HCT116 (cell line): ENCODE measurements at regions not wholly inside any gene's neighbourhood (a gene's known extent, or its start where the extent isn't known, plus 50 kb on each side); places are given as distances from the start of the nearest gene placed in this dataset.

Experiments
- ATAC-seq: fragments of 200-7000 bp; cut with Tn5 transposase; 2 replicates; pipeline ENCODE4 v1.9.1; 2020; ENCODE audit warnings: mild to moderate bottlenecking, moderate library complexity
- BruUV-seq: library from RNA; stranded (reverse); fragments of 400-500 nt; replicated peaks from 2 replicates; lab custom pipeline; 2021; lab: Mats Ljungman, UMichigan
- CTCF ChIA-PET: fragments of 300-600 bp; sonication (Branson Sonifier 250); formaldehyde crosslinking; loops from one replicate; lab custom pipeline; 2021; ENCODE audit warnings: antibody characterized with exemption; lab: Charles Lee
- POLR2A ChIA-PET: fragments of 300-600, 350-600 bp; sonication (Branson Sonifier 250); formaldehyde crosslinking; loops from one replicate; lab custom pipeline; 2021; ENCODE audit warnings: antibody characterized with exemption; lab: Charles Lee
- RAD21 ChIA-PET, 2 experiments: fragments of 300-600 bp; sonication (Branson Sonifier 250); formaldehyde crosslinking; loops; one replicate each; lab custom pipeline; 2023; ENCODE audit warnings: low total read pairs in 2 of 2; ENCODE audit not compliant: uncharacterized antibody in 2 of 2, unreplicated experiment in 2 of 2, low non-redundant PET in 1 of 2; lab: Charles Lee
- DNase-seq: peaks from one replicate; pipeline ENCODE4 v3.0.0-alpha.2; 2010; ENCODE audit warnings: low read depth, low spot score
- H2AFZ ChIP-seq: fragments of 200-600 bp; shearing (Covaris generic), sonication (generic); 2 replicates; pipeline ENCODE4 v1.6.1; 2017; ENCODE audit warnings: low read depth, mixed run types, mixed read lengths, antibody characterized with exemption, low read length; ENCODE audit not compliant: poor library complexity, severe bottlenecking
- H3K27ac ChIP-seq: 2 replicates; pipeline ENCODE4 v1.5.1; 2012; ENCODE audit warnings: low read depth, low read length
- H3K27me3 ChIP-seq: fragments of 200-600 bp; sonication (generic); 2 replicates; pipeline ENCODE4 v1.6.1; 2016; ENCODE audit warnings: mixed run types, low read length, mixed read lengths; ENCODE audit not compliant: insufficient read depth
- H3K36me3 ChIP-seq, 2 experiments: fragments of 200-500 bp in 1 of 2; fragments of 200-600 bp in 1 of 2; sonication (Bioruptor generic) in 1 of 2; sonication (generic) in 1 of 2; 2 replicates each; pipeline versions ENCODE4 v1.5.1 to v1.6.1; 2014 to 2016; ENCODE audit warnings: low read length in 2 of 2, inconsistent platforms in 1 of 2, mixed read lengths in 1 of 2, mixed run types in 1 of 2; ENCODE audit not compliant: insufficient read depth in 2 of 2, control insufficient read depth in 1 of 2
- H3K4me1 ChIP-seq, 2 experiments: fragments of 200-600 bp in 1 of 2; sonication (generic) in 1 of 2; 2 replicates each; pipeline versions ENCODE4 v1.5.1 to v1.6.1; 2012 to 2017; ENCODE audit warnings: low read length in 2 of 2, inconsistent platforms in 1 of 2, mild to moderate bottlenecking in 1 of 2, mixed read lengths in 1 of 2, mixed run types in 1 of 2, moderate library complexity in 1 of 2; ENCODE audit not compliant: insufficient read depth in 2 of 2, control insufficient read depth in 1 of 2
- H3K4me2 ChIP-seq: fragments of 200-600 bp; sonication (generic); 2 replicates; pipeline ENCODE4 v1.6.1; 2017; ENCODE audit warnings: mixed run types, low read length, mixed read lengths
- H3K4me3 ChIP-seq, 2 experiments: fragments of 200-600 bp in 1 of 2; sonication (generic) in 1 of 2; replicated peaks in 1 of 2; 2 replicates each; pipeline ENCODE4 v1.5.1; 2011 to 2016; ENCODE audit warnings: low read length in 2 of 2, control low read depth in 1 of 2, low read depth in 1 of 2, mild to moderate bottlenecking in 1 of 2, mixed read lengths in 1 of 2, mixed run types in 1 of 2
- H3K79me2 ChIP-seq: fragments of 200-600 bp; sonication (generic); 2 replicates; pipeline ENCODE4 v1.6.1; 2017; ENCODE audit warnings: mild to moderate bottlenecking, mixed run types, low read length, moderate library complexity, mixed read lengths; ENCODE audit not compliant: insufficient read depth
- H3K9ac ChIP-seq: fragments of 200-600 bp; sonication (generic); 2 replicates; pipeline ENCODE4 v1.6.1; 2016; ENCODE audit warnings: low read length, mixed read lengths
- H3K9me2 ChIP-seq: fragments of 200-600 bp; sonication (generic), shearing (Covaris generic); 2 replicates; pipeline ENCODE4 v1.6.1; 2017; ENCODE audit warnings: mixed run types, mild to moderate bottlenecking, moderate library complexity; ENCODE audit not compliant: insufficient read depth
- H3K9me3 ChIP-seq, 2 experiments: fragments of 200-500 bp in 1 of 2; fragments of 200-600 bp in 1 of 2; sonication (Bioruptor generic) in 1 of 2; sonication (generic) in 1 of 2; 2 replicates each; pipeline ENCODE4 v1.6.1; 2014 to 2017; ENCODE audit warnings: low read length in 2 of 2, mixed read lengths in 2 of 2, inconsistent platforms in 1 of 2, low read depth in 1 of 2, mild to moderate bottlenecking in 1 of 2, mixed run types in 1 of 2, moderate library complexity in 1 of 2; ENCODE audit not compliant: control insufficient read depth in 1 of 2, insufficient read depth in 1 of 2
- H4K20me1 ChIP-seq: fragments of 200-600 bp; sonication (generic), shearing (Covaris generic); 2 replicates; pipeline ENCODE4 v1.6.1; 2017; ENCODE audit warnings: mixed run types, mild to moderate bottlenecking, moderate library complexity; ENCODE audit not compliant: insufficient read depth
- ATF3 ChIP-seq: IDR thresholded peaks from 2 replicates; pipeline ENCODE4 v1.6.1; 2012
- CEBPB ChIP-seq: IDR thresholded peaks from 2 replicates; pipeline ENCODE4 v1.6.1; 2012; ENCODE audit warnings: low read depth
- EGR1 ChIP-seq: IDR thresholded peaks from 2 replicates; pipeline ENCODE4 v1.6.1; 2012; ENCODE audit warnings: low read depth
- FOSL1 ChIP-seq: IDR thresholded peaks from 2 replicates; pipeline ENCODE4 v1.6.1; 2012; ENCODE audit warnings: low read depth
- JUND ChIP-seq: IDR thresholded peaks from 2 replicates; pipeline ENCODE4 v1.6.1; 2012
- SIN3A ChIP-seq: IDR thresholded peaks from 2 replicates; pipeline ENCODE4 v1.6.1; 2012; ENCODE audit warnings: low read depth
- TCF7L2 ChIP-seq: IDR thresholded peaks from 2 replicates; pipeline ENCODE4 v1.7.0; 2011; ENCODE audit warnings: borderline replicate concordance, inconsistent platforms; ENCODE audit not compliant: insufficient read depth, insufficient read length; ENCODE audit errors: extremely low read depth
- YY1 ChIP-seq: IDR thresholded peaks from 2 replicates; pipeline ENCODE4 v1.6.1; 2011; ENCODE audit warnings: low read length, low read depth, moderate library complexity, mild to moderate bottlenecking; ENCODE audit not compliant: insufficient replicate concordance; ENCODE audit errors: extremely low read depth
- ZFX ChIP-seq: fragments of 450-650 bp; IDR thresholded peaks from 2 replicates; pipeline ENCODE4 v1.6.1; 2017
- intact Hi-C: fragments of 100-400 bp; cut with micrococcal nuclease; formaldehyde crosslinking; loops from 2 replicates; pipeline ENCODE4 v1.10.0; 2022
- TF ChIP-seq, protein P1 (sequence below): IDR thresholded peaks from 2 replicates; pipeline ENCODE4 v1.6.1; 2012
- TF ChIP-seq, protein P2 (sequence below): IDR thresholded peaks from 2 replicates; pipeline ENCODE4 v1.6.1; 2011; ENCODE audit warnings: mild to moderate bottlenecking, low read length, moderate library complexity; ENCODE audit not compliant: insufficient replicate concordance; ENCODE audit errors: extremely low read depth

- no peak overlapping the region for H3K9ac ChIP-seq
- peaks cover 0 to 9% of the 10 kb centered on the region in 2 experiments; a peak in 2 of 4 replicates for H3K9me3 ChIP-seq
- no peaks in the 10 kb centered on the region for H3K4me1 ChIP-seq
- RAD21 ChIA-PET, result no interaction called here
- H4K20me1 ChIP-seq, result no peaks in the 10 kb centered on the region
- ATAC-seq (no peak), DNase-seq (no peak)
- H3K4me3 ChIP-seq, result no peak overlapping the region
- no peaks in the 10 kb centered on the region for H3K36me3 ChIP-seq
- no peak overlapping the region for H2AFZ ChIP-seq
- H3K9me2 ChIP-seq, result no peaks in the 10 kb centered on the region
- H3K79me2 ChIP-seq, result no peaks in the 10 kb centered on the region
- no TSS peak for BruUV-seq
- no peak for TF ChIP-seq EGR1
- TF ChIP-seq YY1, result no peak
- TF ChIP-seq, protein P1, sequence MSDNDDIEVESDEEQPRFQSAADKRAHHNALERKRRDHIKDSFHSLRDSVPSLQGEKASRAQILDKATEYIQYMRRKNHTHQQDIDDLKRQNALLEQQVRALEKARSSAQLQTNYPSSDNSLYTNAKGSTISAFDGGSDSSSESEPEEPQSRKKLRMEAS, result no peak
- no peak for TF ChIP-seq TCF7L2
- TF ChIP-seq ZFX, result no peak
- no peak for TF ChIP-seq SIN3A
- H3K27me3 ChIP-seq, result no peaks in the 10 kb centered on the region
- no peak overlapping the region for H3K27ac ChIP-seq
- POLR2A ChIA-PET, result no interaction called here
- H3K4me2 ChIP-seq, result no peak overlapping the region
- intact Hi-C loops, result no loop called here
- CTCF ChIA-PET, result no interaction called here
Measured at GRCh38 chr21:26655460-26655859, 82.4 kb upstream of the CYYR1 start.

DNA sequence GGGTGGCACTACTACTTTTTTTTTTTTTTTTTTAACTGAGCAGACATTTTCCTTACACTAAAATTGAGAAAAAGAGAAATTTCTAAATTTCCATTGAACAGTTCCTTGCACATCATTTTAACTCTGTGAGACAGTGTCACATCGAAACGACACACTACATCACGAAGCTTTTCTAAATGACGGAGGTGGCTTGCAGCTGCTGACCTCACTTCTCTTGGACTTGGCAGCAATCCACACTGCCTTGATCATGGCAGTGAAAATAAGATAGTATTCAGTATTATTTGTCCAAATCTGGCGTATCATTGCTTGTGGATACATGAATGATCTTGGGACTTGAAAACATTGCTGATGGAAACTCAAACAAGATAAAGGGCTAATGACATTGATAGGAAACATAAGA, 80.3 kb upstream of the CYYR1 start:
- no peak overlapping the region for H3K27ac ChIP-seq
- H3K4me3 ChIP-seq, result no peak overlapping the region
- no peaks in the 10 kb centered on the region for H3K36me3 ChIP-seq
- H3K4me2 ChIP-seq, result no peak overlapping the region
- BruUV-seq, result no TSS peak
- no peaks in the 10 kb centered on the region for H3K79me2 ChIP-seq
- TF ChIP-seq ZFX, result no peak
- TF ChIP-seq FOSL1, result no peak
- no peak for TF ChIP-seq JUND
- TF ChIP-seq, protein P2, sequence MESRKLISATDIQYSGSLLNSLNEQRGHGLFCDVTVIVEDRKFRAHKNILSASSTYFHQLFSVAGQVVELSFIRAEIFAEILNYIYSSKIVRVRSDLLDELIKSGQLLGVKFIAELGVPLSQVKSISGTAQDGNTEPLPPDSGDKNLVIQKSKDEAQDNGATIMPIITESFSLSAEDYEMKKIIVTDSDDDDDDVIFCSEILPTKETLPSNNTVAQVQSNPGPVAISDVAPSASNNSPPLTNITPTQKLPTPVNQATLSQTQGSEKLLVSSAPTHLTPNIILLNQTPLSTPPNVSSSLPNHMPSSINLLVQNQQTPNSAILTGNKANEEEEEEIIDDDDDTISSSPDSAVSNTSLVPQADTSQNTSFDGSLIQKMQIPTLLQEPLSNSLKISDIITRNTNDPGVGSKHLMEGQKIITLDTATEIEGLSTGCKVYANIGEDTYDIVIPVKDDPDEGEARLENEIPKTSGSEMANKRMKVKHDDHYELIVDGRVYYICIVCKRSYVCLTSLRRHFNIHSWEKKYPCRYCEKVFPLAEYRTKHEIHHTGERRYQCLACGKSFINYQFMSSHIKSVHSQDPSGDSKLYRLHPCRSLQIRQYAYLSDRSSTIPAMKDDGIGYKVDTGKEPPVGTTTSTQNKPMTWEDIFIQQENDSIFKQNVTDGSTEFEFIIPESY, result no peak
- no peak for TF ChIP-seq ATF3
- no peak for TF ChIP-seq CEBPB
- no peak overlapping the region for H2AFZ ChIP-seq
- POLR2A ChIA-PET, result no interaction called here
- RAD21 ChIA-PET, result no interaction called here
- H3K9ac ChIP-seq, result no peak overlapping the region
- CTCF ChIA-PET, result no interaction called here
- intact Hi-C loops, result no loop called here
- no peaks in the 10 kb centered on the region for H3K27me3 ChIP-seq
- DNase-seq, result no peak
- no peak for ATAC-seq
- H3K4me1 ChIP-seq, result no peaks in the 10 kb centered on the region
- peaks cover 0 to 9% of the 10 kb centered on the region in 2 experiments; a peak in 2 of 4 replicates for H3K9me3 ChIP-seq
- no peaks in the 10 kb centered on the region for H3K9me2 ChIP-seq
- H4K20me1 ChIP-seq, result no peaks in the 10 kb centered on the region
